DND-41 (cell line): ENCODE measurements at regions not wholly inside any gene's neighbourhood (a gene's known extent, or its start where the extent isn't known, plus 50 kb on each side); places are given as distances from the start of the nearest gene placed in this dataset.

Source experiments
- ATAC-seq: fragments of 200-7000 bp; cut with Tn5 transposase; 3 replicates; pipeline ENCODE4 v1.9.1; 2021; ENCODE audit warnings: low read depth; ENCODE audit not compliant: insufficient read depth
- DNase-seq: peaks from one replicate; pipeline ENCODE4 v3.0.0-alpha.2; 2020
- H2AFZ ChIP-seq: 2 replicates; pipeline ENCODE4 v1.6.0; 2012; ENCODE audit warnings: low read depth, low read length
- H3K27ac ChIP-seq: 2 replicates; pipeline ENCODE4 v1.5.1; 2012; ENCODE audit warnings: low read length, inconsistent platforms
- H3K27me3 ChIP-seq: fragments of 200-600 bp; sonication (generic); 2 replicates; pipeline ENCODE4 v1.6.0; 2012; ENCODE audit warnings: low read length, mild to moderate bottlenecking, inconsistent platforms; ENCODE audit not compliant: insufficient read depth, poor library complexity
- H3K36me3 ChIP-seq: 2 replicates; pipeline ENCODE4 v1.5.1; 2012; ENCODE audit warnings: low read length, inconsistent platforms; ENCODE audit not compliant: insufficient read depth
- H3K4me1 ChIP-seq: 2 replicates; pipeline ENCODE4 v1.5.1; 2012; ENCODE audit warnings: mild to moderate bottlenecking, low read length; ENCODE audit not compliant: insufficient read depth
- H3K4me2 ChIP-seq: 2 replicates; pipeline ENCODE4 v1.6.0; 2012; ENCODE audit warnings: mild to moderate bottlenecking, moderate library complexity, low read length, inconsistent platforms; ENCODE audit not compliant: insufficient read depth
- H3K4me3 ChIP-seq, 2 experiments: fragments of 200-600 bp in 1 of 2; shearing (Covaris generic) in 1 of 2; 2 replicates each; pipeline ENCODE4 v1.5.1; 2012 to 2016; ENCODE audit warnings: inconsistent platforms in 2 of 2, low read length in 2 of 2, mild to moderate bottlenecking in 2 of 2, low read depth in 1 of 2, moderate library complexity in 1 of 2
- H3K79me2 ChIP-seq: 2 replicates; pipeline ENCODE4 v1.6.0; 2012; ENCODE audit warnings: low read length, inconsistent platforms; ENCODE audit not compliant: insufficient read depth
- H3K9ac ChIP-seq: 2 replicates; pipeline ENCODE4 v1.6.0; 2012; ENCODE audit warnings: low read depth, mild to moderate bottlenecking, inconsistent platforms, low read length, moderate library complexity
- H3K9me3 ChIP-seq: 2 replicates; pipeline ENCODE4 v1.5.1; 2012; ENCODE audit warnings: low read length, moderate library complexity, mild to moderate bottlenecking, inconsistent platforms; ENCODE audit not compliant: insufficient read depth, severe bottlenecking
- H4K20me1 ChIP-seq: 2 replicates; pipeline ENCODE4 v1.6.0; 2012; ENCODE audit warnings: low read length; ENCODE audit not compliant: insufficient read depth
- EZH2 ChIP-seq: IDR thresholded peaks from 3 replicates; pipeline ENCODE4 v1.6.1; 2012; ENCODE audit warnings: borderline replicate concordance, low read depth, mild to moderate bottlenecking, moderate library complexity, low read length, inconsistent platforms; ENCODE audit not compliant: severe bottlenecking
- TF ChIP-seq, protein P1 (sequence below): IDR thresholded peaks from 2 replicates; pipeline ENCODE4 v1.5.1; 2012; ENCODE audit warnings: borderline replicate concordance, low read length, moderate library complexity, mild to moderate bottlenecking; ENCODE audit not compliant: poor library complexity, severe bottlenecking; ENCODE audit errors: extremely low read depth

DNA sequence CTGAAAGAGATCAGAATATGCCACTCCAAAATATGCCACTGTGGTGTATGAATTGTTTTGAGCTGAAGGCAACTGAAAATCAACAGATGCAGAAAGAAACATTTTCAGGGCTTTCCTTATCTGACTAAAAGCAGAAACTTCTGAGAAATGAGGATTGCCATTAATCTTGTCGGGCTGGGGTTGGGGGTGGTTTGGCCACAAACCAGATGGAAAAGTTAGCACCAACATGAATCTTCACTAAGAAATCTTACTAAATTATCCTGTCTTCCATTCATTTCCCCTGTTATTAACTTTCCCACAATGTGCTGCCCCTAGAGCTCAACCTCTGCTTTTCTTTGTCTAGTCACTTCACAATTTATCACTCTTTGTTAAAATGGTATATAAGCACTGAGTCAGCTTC is 229.9 kb upstream of the GADL1 start:
- H3K9me3 ChIP-seq: peaks cover 11% of the 10 kb centered on the region

DNA sequence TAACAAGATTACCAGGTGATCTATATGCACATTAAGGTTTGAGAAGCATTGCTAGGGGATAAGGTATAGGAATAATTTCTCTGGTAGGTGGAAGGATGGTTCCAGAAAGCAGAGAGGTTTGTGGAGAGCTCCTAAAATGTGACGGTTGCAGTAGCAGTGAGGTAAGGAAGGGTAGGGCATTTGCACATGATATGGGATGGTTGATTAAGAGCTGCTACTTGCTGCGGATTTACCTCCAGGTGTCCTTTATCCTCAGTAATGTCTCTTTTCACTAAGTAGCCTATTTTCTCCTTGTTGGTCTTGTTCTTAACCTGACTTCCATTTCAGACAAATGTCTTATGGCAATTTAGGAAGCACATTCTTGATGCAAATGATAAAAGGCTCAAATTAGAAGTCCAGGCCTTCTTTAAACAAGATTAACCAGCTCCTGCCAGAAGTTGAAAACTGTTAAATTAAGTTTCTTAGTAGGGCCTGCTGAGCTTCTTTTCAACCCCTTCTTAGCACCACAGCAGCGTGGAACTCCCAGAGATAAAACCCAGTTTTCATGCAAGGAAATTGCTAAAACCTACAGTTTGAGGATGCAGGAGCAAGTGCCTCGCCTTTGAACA is 231.1 kb upstream of the GADL1 start:
- Histone ChIP-seq H3K9ac (no peak overlapping the region), H3K27ac (no peak overlapping the region), H3K9me3 (peaks cover 11% of the 10 kb centered on the region), H2AFZ (no peak overlapping the region), H3K36me3 (no peaks in the 10 kb centered on the region), H3K4me1 (no peaks in the 10 kb centered on the region), H4K20me1 (no peaks in the 10 kb centered on the region), H3K4me2 (no peak overlapping the region), H3K79me2 (no peaks in the 10 kb centered on the region), H3K4me3 (no peak overlapping the region), H3K27me3 (no peaks in the 10 kb centered on the region)
- DNase-seq: no peak
- no peak for ATAC-seq
- no peak for TF ChIP-seq EZH2
- TF ChIP-seq, protein P1, sequence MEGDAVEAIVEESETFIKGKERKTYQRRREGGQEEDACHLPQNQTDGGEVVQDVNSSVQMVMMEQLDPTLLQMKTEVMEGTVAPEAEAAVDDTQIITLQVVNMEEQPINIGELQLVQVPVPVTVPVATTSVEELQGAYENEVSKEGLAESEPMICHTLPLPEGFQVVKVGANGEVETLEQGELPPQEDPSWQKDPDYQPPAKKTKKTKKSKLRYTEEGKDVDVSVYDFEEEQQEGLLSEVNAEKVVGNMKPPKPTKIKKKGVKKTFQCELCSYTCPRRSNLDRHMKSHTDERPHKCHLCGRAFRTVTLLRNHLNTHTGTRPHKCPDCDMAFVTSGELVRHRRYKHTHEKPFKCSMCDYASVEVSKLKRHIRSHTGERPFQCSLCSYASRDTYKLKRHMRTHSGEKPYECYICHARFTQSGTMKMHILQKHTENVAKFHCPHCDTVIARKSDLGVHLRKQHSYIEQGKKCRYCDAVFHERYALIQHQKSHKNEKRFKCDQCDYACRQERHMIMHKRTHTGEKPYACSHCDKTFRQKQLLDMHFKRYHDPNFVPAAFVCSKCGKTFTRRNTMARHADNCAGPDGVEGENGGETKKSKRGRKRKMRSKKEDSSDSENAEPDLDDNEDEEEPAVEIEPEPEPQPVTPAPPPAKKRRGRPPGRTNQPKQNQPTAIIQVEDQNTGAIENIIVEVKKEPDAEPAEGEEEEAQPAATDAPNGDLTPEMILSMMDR: no peak

More for the DNA sequence above, 229.9 kb upstream of the GADL1 start:
- no peaks in the 10 kb centered on the region for H4K20me1 ChIP-seq
- ATAC-seq: no peak
- H3K36me3 ChIP-seq: no peaks in the 10 kb centered on the region
- H3K9ac ChIP-seq: no peak overlapping the region
- H3K27me3 ChIP-seq: no peaks in the 10 kb centered on the region
- no peaks in the 10 kb centered on the region for H3K4me1 ChIP-seq
- no peak for TF ChIP-seq EZH2
- TF ChIP-seq, protein P1: no peak
- H3K27ac ChIP-seq: no peak overlapping the region
- no peaks in the 10 kb centered on the region for H3K79me2 ChIP-seq
- no peak overlapping the region for H3K4me2 ChIP-seq
- no peak overlapping the region for H3K4me3 ChIP-seq
- DNase-seq: no peak
- H2AFZ ChIP-seq: no peak overlapping the region

DNA sequence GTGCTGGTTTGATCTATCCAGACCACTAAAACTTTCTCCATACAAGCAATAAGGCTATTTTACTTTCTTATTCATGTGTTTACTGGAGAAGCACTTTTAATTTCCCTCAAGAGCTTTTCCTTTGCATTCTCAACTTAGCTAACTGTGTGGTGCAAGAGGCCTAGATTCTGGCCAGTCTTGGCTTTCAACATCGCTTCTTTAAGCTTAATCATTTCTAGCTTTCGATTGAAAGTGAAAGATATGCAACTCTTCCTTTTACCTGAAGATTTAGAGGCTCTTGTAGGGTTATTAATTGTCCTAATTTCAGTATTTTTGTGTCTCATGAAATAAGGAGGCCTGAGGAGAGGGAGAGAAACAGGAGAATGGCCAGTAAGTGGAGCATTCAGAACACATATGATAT is 234.8 kb upstream of the GADL1 start:
- Histone ChIP-seq H3K79me2 (no peaks in the 10 kb centered on the region), H3K4me2 (no peak overlapping the region), H3K27me3 (no peaks in the 10 kb centered on the region), H2AFZ (no peak overlapping the region), H3K27ac (no peak overlapping the region), H3K9me3 (peaks cover 7% of the 10 kb centered on the region), H4K20me1 (no peaks in the 10 kb centered on the region), H3K4me1 (no peaks in the 10 kb centered on the region), H3K36me3 (no peaks in the 10 kb centered on the region), H3K9ac (no peak overlapping the region), H3K4me3 (no peak overlapping the region)
- no peak for DNase-seq
- TF ChIP-seq, protein P1: no peak
- TF ChIP-seq EZH2: no peak
- ATAC-seq: no peak
